HG02571 (cell line): ENCODE measurements at regions not wholly inside any gene's neighbourhood (a gene's known extent, or its start where the extent isn't known, plus 50 kb on each side); places are given as distances from the start of the nearest gene placed in this dataset.
A peak's percentile ranks its signal among the peaks of the same experiment; 100 is the strongest.
"Not testable (repeated sequence)": the region's sequence is repeated elsewhere in the genome, so short reads cannot be mapped to it uniquely, and the experiment has no call there.

Source experiments
- ATAC-seq: cut with Tn5 transposase; IDR thresholded peaks from one replicate; pipeline ENCODE4 v1.9.1; 2021; ENCODE audit warnings: mild to moderate bottlenecking, moderate library complexity; ENCODE audit not compliant: unreplicated experiment

DNA sequence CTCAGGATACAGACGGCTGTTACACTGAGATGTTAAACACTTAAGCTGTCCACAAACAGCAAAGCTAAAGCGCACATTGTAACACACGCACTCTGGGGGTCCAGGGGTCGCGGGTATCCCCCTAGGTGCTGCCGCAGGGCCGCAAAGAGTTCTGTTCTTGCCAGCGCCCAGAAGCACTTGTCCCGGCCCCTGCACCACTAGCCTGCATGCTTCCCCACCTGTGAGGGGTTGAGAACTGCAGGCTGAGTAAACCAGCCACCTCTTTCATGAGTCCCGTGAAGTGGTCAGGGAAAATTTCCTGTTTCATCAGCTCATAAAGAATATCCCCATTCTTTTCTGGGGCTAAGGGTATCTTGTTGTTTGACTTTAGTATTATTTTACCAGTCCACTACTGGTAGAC is 154.4 kb upstream of the FBXL17 start:
- ATAC-seq = no peak

DNA sequence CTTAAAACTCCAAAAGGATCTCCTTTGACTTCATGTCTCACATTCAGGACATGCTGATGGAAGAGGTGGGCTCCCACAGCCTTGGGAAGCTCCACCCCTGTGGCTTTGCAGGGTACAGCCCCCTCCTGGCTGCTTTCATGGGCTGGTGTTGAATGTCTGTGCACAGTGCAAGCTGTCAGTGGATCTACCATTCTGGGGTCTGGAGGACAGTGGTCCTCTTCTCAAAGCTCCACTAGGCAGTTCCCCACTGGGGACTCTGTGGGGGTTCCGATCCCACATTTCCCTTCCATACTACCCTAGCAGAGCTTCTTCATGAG is 150.2 kb upstream of the FBXL17 start:
- ATAC-seq = not testable (repeated sequence)

DNA sequence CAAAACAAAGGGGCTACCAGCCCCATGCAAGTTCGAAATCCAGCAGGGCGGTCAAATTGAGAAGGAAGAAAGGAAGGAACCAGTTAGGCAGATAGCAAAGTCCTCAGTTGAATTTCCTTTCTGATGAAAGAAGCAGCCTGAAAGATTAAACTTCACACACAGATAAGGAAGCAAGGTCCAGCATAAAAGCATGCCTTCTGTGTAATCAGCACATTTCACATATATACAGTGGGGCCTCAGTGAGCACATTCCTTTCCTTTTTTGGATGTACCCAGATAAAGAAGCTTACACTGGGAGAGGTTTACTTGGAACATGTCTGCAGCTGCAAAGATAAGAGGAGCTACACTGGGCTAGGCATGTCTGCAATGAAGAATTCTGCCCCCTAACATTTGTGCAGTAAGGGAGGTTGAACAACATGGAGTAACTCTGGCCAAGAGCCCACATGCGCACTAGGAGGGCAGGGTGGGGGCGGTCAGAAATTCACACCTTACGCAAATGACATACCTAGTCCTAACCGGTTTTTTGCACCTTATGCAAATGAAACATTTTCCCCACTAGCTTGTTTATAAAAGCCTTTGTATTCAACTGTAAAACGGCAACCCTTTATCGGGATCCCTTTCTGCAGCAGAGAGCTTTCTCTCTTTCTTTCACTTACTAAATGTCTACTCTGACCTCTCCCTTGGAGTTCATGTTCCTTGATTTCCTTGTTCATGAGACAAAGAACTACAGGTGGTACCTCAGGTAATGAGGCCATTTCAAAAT is 149.7 kb upstream of the FBXL17 start:
- no peak for ATAC-seq

DNA sequence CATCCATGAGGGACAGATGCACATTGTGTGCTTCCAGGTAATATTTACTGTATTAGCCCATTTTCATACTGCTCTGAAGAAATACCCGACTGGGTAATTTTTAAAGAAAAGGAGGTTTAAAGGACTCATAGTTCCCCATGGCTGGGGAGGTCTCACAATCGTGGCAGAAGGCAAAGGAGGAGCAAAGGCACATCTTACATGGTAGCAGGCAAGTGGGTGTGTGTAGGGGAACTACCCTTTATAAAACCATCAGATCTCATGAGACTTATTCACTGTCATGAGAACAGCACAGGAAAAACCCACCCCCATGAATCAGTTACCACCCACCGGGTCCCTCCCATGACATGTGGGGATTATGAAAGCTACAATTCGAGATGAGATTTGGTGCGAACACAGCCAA is 148.8 kb upstream of the FBXL17 start:
- no peak for ATAC-seq

DNA sequence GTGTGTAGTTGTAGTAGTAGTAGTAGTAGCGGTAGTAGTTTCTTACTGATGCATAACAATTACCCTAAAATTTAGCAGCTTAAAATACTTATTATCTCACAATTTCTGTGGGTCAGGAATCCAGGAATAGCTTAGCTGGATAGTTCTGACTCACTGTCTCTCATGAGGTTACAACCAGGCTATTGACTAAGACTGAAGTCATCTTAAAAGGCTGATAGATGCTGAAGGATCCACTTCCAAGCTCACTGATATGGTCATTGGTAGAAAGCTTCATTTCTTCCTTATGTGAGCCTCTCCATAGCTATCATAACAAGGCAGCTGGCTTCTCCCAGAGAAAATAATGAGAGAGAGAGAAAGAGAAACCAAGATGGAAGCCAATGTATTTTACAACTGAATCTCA is 147.5 kb upstream of the FBXL17 start:
- ATAC-seq = no peak

DNA sequence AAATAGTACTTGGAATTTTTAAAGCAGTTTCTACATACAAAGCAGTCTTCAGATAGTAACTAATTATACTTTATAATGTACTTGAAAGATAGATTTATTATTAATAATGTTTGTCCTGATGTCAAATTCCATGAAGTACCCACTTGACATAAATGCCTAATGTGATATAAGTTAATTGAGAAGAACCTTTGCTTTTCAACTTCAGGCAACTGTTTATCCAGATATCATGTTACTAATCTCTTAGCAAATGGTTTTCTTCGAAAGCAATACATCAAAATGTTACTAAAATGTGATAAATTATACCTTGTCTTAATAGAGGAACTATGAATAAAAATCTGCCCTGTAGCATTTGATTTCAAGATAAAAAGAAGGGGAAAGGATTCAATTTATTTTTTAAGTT is 146.8 kb upstream of the FBXL17 start:
- ATAC-seq = no peak

DNA sequence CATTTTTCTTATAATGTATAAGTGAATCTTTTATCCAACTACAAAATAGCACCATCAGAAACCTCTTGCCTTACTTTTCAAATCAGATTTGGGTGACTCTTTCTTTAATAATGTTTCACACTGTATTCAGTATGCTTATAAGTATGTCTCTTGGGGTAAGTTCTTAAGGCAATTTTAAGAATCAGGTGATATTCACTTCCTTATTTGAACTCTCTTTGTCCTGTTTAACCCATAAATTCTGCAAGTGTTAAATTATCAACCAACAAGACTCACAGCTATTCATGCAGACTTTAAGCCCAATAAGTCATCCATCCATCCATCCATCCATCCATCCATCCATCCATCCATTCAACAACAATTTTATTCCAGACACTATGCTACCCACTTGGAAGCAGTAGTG is 142.7 kb upstream of the FBXL17 start:
- no peak for ATAC-seq

DNA sequence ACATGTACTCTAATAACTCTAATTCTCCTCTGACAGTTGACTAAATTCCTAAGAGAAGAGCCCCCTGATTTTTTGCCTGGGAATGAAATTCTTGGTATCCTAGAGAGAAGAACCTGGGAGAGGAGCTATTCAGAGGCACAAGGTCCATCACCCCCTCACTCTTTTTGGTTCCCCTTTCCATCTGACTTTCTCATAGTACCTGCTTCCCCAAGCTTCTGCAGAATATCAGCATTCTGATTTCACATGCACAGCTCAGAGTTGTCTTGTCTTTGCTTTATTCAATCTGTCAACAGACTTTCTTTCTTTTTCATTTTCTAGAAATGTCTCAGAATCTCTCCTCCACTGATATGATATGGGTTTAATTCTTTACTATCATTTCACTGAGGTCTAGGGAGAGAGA is 141.5 kb upstream of the FBXL17 start:
- ATAC-seq = no peak

DNA sequence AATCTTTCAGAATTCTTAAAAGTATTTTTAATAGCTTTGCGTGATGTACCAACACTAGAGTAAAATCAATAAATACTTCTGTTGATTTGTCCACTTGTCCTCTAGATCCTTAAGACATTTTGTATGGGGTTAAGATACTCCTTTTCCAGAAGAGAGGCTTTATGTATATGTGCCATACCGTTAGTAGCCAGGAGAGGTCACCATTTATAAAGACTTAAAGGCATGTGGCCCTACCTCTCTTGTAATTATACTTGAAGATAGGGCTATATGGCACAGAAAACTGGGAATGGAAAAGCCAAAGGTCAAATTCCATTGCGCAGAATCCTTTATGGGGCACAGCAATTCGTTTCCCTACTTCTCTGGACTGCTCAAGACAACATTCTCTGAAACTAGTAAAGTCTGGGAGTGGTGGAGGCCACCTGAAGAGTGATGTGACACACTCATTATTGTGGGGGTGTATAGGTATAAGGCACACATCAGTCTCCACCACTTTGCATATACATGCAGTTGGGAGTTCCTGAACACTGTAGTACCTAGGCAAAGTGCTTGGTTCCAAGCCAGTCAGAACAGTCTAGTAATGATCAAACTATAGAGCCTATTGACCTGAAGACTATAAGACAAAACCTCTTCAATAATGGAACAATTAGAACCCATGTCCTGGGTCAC is 140.1 kb upstream of the FBXL17 start:
- ATAC-seq = peak; percentile 49

DNA sequence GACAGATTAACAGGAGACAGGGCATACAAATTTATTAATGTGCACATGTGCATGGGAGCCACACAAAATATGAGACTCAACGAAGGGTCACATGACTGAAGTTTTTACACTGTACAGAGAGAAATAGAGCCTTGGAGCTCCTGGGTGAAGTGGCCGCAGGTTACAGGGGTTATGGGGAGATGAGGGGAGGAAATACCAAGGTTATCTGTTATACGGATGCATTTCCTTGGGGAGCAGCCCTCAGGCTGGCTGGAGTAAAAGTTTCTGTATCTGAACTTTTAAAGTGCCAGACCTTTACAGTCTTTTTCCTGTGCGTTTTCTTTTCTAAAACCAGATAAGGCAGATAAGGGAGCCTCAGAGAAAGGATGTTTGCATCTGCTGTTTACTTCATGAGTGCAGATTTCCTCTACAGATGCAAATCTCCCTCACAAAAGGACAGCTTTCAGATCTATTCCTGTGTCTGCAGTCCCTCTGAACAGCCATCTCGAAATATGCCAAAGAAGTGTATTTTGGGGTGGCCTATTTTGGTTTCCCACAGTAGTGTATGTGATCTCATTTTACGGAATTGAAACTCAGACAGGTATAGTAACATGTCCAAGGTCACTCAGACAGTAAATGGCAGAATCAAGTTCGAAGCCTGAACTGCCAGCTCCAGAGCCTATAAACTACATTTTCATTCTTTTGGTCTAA is 139.3 kb upstream of the FBXL17 start:
- ATAC-seq = peak; percentile 90

DNA sequence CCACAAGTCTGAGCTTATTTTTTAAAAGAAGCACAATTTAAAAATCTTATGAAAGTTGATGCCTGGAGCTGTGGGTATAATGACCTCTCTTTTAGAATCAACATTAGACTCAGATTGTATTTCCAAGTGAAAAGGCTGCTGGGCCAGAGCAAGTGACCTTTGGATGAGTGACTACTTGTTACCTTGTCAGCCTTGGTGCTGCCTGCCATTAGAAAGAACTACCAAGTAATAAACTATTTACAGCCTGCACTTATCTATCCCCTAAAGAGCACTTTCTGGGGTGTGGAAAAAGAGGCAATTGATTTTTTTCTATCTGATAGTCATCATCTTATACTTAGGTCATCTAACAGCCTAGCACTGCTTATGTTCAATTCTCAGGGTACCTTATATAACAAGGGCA is 134.9 kb upstream of the FBXL17 start:
- ATAC-seq = no peak

DNA sequence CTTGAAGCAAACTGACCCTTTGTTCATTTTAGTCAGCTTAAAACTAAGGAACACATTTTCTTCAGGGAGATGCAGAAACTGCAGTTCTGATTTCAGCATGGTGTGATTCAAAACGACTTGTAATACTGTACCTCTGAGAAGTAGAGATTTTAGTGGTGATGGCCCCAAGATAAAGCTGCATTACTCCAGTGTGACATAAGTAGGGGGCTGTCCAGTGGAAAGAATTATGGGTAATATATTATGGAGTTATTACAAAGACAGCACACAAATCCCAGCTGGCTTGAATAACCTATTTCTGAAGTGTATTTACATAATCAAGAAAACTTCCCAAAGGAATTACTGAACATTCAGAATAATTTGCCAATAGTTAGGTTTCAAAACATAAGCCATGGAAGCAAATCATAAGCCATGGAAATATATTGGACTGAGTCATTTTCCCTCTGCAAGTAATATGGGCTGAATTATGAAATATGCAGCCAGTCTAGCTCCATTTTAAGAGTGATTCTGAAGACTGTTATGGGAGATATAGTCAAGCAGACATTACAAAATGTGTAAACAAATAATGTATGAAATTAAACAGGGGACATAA is 133.7 kb upstream of the FBXL17 start:
- no peak for ATAC-seq

DNA sequence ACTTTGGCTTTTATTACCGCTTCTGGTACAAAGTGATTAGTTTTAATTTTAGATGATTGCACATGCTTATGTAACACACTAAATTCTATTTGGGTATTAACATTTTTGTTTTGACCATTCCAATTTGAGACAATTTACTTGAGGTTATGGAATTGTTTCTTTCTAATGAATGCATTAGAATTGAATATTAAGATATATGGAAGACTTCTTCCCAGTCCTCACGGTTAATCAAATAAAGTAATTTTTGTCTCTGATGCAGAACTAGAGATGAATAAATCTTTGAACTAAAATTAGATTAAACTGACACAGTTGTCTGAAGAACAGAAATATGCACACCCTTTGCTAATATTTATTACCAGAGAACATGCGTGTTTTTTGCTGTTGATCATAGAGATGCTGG is 127.1 kb upstream of the FBXL17 start:
- no peak for ATAC-seq

DNA sequence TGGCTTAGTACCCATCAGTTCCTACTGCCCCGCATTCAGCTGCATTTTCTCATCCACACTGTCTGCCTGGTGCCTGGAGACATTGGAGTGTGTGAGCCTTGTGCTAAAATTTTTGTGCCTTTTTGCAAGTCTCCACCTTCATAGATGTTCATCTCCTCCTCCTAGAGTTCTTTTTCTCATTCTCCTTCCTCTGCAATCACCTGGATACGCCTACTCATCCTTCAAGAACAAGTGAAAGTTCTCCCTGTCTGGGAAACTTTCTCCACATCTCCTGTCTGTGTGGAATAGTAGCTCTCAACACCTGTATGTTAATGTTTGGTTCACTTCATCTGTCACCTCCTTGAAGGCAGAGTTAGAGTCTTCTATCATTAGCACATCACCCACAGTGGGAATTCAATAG is 125.7 kb upstream of the FBXL17 start:
- no peak for ATAC-seq

DNA sequence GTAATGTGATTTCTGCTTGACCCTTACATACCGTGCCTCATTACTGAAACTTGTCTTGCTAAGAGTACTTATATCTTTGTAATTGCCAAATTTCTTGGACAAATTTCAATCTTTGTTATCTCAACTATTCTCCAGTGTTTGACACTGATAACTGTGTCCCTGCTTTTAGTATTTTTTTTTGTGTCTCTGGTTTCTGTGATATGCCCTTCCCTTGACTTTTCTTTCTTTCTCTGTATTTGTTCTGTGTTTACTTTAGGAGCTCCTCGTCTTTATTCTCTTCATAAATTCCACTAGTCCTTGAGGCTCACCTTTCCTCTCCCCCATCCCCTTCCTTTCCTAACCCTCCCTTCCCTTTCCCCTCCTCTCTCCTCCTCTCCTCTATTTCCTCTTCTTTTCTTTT is 123.7 kb upstream of the FBXL17 start:
- ATAC-seq = no peak

DNA sequence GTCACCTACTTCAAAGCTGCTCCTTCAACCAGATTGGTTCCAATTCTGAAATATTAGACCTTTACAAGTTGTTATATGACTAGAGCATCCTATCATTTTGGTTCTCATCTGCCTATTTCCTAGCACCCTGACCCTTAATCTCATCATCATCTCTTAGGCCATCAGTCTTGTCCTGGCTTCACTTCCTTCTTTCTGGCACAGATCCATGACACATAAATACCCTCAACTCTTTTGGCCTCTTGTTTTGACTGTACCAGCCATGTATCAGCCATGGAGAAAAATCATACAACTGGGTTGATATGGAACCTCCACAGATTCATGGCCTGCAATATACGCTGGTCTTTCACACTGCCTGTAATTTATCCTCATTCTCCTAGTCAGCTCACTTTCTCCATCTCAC is 123.1 kb upstream of the FBXL17 start:
- ATAC-seq = no peak

DNA sequence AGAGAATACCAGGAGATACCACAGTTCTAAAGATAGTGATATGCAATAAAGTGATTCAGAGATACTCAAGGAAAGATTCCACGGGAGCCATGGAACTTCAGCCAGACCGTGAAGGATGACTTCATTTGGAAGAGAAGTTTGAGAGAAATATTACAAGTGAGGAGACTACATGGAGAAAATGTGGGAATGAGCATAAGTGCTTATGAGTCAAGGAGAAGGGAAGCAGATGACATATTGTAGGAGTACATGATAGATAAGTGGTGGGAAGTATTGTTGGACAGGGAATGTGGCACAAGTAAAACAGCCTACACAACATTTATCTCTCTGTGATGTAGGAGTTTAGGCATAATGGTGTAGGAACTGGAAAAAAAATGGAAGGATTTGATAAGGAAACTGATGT is 122.1 kb upstream of the FBXL17 start:
- no peak for ATAC-seq

DNA sequence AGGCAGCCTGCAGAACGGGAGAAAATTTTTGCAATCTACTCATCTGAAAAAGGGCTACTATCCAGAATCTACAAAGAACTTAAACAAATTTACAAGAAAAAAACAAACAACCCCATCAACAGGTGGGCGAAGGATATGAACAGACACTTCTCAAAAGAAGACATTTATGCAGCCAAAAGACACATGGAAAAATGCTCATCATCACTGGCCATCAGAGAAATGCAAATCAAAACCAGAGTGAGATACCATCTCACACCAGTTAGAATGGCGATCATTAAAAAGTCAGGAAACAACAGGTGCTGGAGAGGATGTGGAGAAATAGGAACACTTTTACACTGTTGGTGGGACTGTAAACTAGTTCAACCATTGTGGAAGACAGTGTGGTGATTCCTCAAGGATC is 113.7 kb upstream of the FBXL17 start:
- not testable (repeated sequence) for ATAC-seq

DNA sequence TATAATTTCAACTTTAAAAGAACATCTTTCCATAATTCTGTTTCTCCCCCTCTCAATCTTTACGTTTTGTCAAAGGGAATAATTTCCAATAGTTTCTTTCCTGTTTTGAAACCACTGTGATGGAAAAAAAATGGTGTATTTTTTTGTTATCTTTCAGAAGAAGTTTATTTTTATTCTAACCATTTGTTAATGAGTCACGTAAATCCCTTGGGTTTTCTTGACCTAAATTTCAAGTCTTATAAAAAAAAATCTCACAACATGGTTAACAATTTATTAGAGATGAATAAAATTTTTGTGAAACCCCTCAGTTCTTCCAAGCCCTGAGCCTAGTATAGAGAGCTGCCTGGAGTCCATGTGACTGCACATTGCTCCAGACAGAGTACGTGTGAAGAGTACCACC is 106.1 kb upstream of the FBXL17 start:
- ATAC-seq = no peak

DNA sequence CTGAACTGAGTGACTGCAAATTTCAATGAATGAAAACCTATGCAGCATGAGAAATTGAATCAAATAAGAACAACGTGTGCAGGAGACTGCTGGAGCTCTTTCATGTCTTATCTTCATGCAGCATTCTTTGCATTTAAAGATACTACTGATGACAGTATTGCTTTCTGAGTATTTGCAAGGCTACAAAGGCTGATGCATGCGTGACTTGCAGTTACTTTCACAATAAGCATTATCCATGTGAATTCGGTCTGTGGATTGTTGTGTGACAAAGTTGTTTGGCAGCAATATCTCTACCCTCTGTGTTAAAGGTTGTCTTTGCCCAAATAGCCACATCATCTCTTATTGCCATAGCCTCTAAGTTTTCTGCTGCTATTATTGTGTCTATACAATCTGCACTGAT is 102.1 kb upstream of the FBXL17 start:
- ATAC-seq = no peak

DNA sequence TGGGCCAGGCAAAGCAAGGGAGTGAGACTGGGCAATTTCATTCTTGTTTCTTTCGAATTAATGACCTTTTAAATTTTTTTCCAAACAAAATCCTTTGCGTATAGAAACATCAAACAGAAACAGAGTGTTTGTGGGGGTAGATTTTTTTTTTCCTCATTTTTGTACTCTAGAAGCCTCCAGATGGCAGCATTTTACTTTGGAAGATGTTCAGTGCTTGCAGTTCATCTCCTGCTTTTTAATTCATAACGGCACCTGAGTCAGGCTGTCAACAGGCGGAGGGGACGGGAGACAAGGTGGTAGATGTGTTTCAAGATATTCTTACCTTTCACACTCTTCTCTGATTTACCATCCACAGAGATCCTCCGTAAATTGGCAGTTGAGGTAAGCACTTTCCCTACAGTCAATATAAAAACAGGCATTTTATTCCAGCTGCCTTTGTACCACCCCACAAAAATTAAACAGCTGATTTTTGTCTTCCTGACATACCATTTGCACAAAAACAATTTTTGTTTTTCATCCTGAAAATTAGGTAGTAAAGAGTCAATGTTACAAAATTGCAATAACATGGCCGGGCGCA is 99.5 kb upstream of the FBXL17 start:
- ATAC-seq = no peak

DNA sequence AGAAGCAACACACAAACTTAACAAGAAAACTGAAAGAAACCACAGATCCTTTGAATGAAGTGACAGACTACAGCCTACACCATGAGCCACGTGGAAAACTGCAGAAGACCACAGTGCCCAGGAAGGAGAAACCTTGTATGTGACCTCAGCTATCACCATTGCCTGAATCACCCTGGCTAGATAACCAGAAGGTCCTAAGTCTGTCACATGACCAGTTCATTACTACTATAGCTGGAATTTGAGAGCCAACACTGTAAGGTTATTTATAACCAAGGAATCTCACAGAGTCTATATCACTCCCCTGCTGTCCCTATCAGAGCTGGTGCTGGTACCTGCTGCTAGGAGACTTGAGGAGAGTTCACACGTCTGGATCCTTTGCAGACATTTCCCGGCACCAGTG is 90.3 kb upstream of the FBXL17 start:
- ATAC-seq = no peak
